Body of pancreas (tissue), 4 donors: ENCODE measurements at regions not wholly inside any gene's neighbourhood (a gene's known extent, or its start where the extent isn't known, plus 50 kb on each side); places are given as distances from the start of the nearest gene placed in this dataset.

ENCODE experiments used
- ATAC-seq: fragments of 150-250 bp; one replicate; pipeline ENCODE4 v1.9.1; 2016
- DNase-seq, 4 donors: peaks; one replicate each; pipeline ENCODE4 v3.0.0-alpha.2; 2019
- H3K27ac ChIP-seq, 4 donors: fragments of 200-600 bp; sonication (generic); 1 replicate in 3 of 4; 2 replicates in 1 of 4; pipeline versions ENCODE4 v1.5.1 to v1.6.1; 2016 to 2019; ENCODE audit warnings: mild to moderate bottlenecking in 1 of 4, mixed read lengths in 1 of 4, moderate library complexity in 1 of 4
- H3K27me3 ChIP-seq, 2 donors: fragments of 200-600 bp; sonication (generic); one replicate each; pipeline ENCODE4 v1.6.0; 2016; ENCODE audit warnings: mild to moderate bottlenecking in 1 of 2
- H3K36me3 ChIP-seq, 2 donors: fragments of 200-600 bp; sonication (generic); replicated peaks in 1 of 2; 2 replicates each; pipeline ENCODE4 v1.5.1; 2016; ENCODE audit warnings: low read depth in 2 of 2; ENCODE audit not compliant: insufficient read depth in 1 of 2
- H3K4me1 ChIP-seq: fragments of 200-600 bp; sonication (generic); one replicate; pipeline ENCODE4 v1.6.0; 2016
- H3K4me3 ChIP-seq, 2 donors: fragments of 200-600 bp; sonication (generic); 1 replicate in 1 of 2; 2 replicates in 1 of 2; pipeline ENCODE4 v1.5.1; 2016 to 2019
- H3K9me3 ChIP-seq, 3 donors: fragments of 200-600 bp; sonication (generic); 1 replicate in 2 of 3; 2 replicates in 1 of 3; pipeline ENCODE4 v1.5.1; 2016
- POLR2A ChIP-seq, 3 donors: fragments of 450-650 bp; IDR thresholded peaks; one replicate each; pipeline ENCODE4 v1.6.1; 2016; ENCODE audit warnings: antibody characterized with exemption in 3 of 3, mild to moderate bottlenecking in 2 of 3
- WGBS, 2 donors: methylation state at CpG; one replicate each; pipeline ENCODE4 v1.1.5; 2017; 5-methylcytosine and 5-hydroxymethylcytosine counted together
- intact Hi-C: fragments of 100-400 bp; cut with DNase I; formaldehyde crosslinking; loops from one replicate; pipeline ENCODE4 v1.15.1; 2023
- TF ChIP-seq, protein P1 (sequence below), 7 experiments: fragments of 450-650 bp in 4 of 7; fragments of 200-600 bp in 3 of 7; sonication (generic) in 3 of 7; IDR thresholded peaks; one replicate each; pipeline ENCODE4 v1.5.1; 2016 to 2019; ENCODE audit warnings: antibody characterized with exemption in 7 of 7

DNA sequence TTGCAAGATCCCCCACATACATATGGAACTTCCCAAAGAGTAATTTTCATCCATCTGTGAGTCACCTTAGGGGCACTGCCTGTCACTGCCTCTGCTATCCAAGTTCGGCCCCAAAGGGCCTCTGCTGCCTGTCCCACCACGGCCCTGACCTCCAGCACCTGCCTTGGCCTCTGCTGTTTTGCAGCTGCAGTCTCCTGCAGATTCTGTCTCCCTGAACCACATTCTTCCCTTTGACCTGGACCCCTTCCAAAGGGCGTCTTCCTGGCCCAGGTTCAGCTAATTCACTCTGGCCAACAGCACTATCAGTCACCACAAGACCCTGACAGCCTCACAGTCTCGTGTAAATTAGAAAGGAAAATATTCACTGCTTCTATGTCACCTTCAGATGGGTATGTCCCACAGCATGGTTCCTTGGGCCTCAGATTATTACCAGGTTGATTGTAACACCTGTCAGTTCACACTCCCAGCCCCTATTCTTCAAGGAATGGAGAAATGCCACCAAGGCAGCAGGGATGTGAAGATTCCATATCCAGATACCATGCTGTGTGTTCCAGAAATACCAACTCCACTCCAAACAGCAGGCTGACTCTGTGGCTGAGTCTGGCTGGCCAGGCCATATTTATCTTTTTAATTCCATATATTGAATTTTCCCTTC is 479.3 kb downstream of the ARHGEF28 start:
- intact Hi-C loops, result no loop called here
- peaks cover 15% of the 10 kb centered on the region for H3K4me1 ChIP-seq
- DNase-seq (peak; percentile 9 to 49 (median 18)), ATAC-seq (no peak)
- H3K9me3 ChIP-seq, result no peaks in the 10 kb centered on the region
- no peaks in the 10 kb centered on the region for H3K27me3 ChIP-seq
- TF ChIP-seq, protein P1, sequence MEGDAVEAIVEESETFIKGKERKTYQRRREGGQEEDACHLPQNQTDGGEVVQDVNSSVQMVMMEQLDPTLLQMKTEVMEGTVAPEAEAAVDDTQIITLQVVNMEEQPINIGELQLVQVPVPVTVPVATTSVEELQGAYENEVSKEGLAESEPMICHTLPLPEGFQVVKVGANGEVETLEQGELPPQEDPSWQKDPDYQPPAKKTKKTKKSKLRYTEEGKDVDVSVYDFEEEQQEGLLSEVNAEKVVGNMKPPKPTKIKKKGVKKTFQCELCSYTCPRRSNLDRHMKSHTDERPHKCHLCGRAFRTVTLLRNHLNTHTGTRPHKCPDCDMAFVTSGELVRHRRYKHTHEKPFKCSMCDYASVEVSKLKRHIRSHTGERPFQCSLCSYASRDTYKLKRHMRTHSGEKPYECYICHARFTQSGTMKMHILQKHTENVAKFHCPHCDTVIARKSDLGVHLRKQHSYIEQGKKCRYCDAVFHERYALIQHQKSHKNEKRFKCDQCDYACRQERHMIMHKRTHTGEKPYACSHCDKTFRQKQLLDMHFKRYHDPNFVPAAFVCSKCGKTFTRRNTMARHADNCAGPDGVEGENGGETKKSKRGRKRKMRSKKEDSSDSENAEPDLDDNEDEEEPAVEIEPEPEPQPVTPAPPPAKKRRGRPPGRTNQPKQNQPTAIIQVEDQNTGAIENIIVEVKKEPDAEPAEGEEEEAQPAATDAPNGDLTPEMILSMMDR (IDR thresholded peaks at IDR 0.05), result no peak
- TF ChIP-seq POLR2A (IDR thresholded peaks at IDR 0.05), result no peak
- WGBS, 2 donors, result 15 to 21% methylated on average over 4 of the region's 4 CpGs
- H3K36me3 ChIP-seq, result no peaks in the 10 kb centered on the region
- no peak overlapping the region for H3K27ac ChIP-seq
- H3K4me3 ChIP-seq, result no peak overlapping the region

DNA sequence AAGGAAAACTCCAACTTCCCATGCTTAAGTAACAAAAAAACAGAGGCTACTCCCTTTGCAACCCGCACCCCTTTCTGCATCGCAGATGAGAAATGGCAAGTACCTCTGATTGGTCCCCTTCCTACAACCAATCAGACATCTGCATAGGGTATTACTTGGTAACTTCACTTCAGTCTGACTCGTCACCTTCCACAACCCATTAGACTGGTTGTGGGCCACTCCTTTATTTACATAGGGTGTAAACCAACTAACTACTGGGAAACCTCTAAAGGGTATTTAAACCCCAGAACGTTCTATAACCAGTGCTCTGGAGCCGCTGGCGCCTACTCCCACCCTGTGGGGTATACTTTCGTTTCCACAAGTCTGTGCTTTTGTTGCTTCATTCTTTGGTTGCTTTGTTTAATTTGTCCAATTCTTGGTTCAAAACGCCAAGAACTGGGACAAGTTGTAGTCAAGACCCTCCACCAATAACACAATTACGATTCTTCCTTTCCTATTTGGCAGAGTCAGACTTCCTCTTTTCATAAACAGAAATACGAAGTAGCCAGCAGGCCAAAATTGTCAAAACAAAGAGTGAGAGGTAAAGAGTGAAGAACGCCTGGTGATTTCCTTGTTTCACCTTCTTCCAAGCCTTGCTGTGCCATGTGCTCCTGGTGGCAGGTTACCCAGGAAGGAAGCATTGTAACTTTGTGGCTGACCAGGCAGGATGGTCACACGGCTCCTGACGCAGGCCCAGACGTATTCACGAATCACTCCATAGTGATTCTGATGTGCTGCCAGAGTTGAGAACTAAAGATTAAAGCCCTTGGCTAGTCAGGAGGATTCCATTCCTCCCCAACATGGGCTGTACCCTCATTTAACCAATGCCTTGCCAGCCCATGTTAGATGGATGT is 477.4 kb downstream of the ARHGEF28 start:
- no peak for DNase-seq
- ATAC-seq, result no peak
- H3K27me3 ChIP-seq, result no peaks in the 10 kb centered on the region
- peaks cover 15% of the 10 kb centered on the region for H3K4me1 ChIP-seq
- no peaks in the 10 kb centered on the region for H3K36me3 ChIP-seq
- no peak overlapping the region for H3K27ac ChIP-seq
- 86% methylated on average over 15 of the region's 15 CpGs for WGBS, 2 donors
- intact Hi-C loops, result no loop called here
- no peak overlapping the region for H3K4me3 ChIP-seq
- H3K9me3 ChIP-seq, result no peaks in the 10 kb centered on the region
- TF ChIP-seq POLR2A (IDR thresholded peaks at IDR 0.05), result no peak
- TF ChIP-seq, protein P1 (IDR thresholded peaks at IDR 0.05), result no peak

DNA sequence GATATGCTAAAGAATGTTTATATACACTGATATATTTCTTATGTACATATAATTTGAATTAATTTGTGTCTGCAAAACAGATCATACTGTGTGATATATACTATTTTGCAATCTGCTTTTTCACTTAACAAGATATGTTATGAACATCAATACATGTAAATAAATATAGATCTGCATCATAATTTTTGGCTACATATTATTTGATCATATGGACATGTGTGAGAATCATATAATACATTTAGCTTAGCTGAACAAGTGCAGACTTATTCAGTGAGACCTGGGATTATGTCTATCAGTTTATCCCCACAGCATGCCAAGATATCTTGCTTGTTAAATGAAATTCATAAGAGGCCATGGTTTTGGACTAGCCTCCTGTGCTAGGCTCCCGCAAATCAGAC is 474.3 kb downstream of the ARHGEF28 start:
- no peaks in the 10 kb centered on the region for H3K27me3 ChIP-seq
- no peaks in the 10 kb centered on the region for H3K9me3 ChIP-seq
- peaks cover 10% of the 10 kb centered on the region for H3K4me1 ChIP-seq
- no peaks in the 10 kb centered on the region for H3K36me3 ChIP-seq
- no peak overlapping the region for H3K4me3 ChIP-seq
- DNase-seq (no peak), ATAC-seq (no peak)
- H3K27ac ChIP-seq, result no peak overlapping the region
- TF ChIP-seq, protein P1 (IDR thresholded peaks at IDR 0.05), result no peak
- no peak for TF ChIP-seq POLR2A (IDR thresholded peaks at IDR 0.05)
- intact Hi-C loops, result no loop called here
- WGBS, 2 donors, result 88 to 100% methylated on average over 1 of the region's 1 CpG

DNA sequence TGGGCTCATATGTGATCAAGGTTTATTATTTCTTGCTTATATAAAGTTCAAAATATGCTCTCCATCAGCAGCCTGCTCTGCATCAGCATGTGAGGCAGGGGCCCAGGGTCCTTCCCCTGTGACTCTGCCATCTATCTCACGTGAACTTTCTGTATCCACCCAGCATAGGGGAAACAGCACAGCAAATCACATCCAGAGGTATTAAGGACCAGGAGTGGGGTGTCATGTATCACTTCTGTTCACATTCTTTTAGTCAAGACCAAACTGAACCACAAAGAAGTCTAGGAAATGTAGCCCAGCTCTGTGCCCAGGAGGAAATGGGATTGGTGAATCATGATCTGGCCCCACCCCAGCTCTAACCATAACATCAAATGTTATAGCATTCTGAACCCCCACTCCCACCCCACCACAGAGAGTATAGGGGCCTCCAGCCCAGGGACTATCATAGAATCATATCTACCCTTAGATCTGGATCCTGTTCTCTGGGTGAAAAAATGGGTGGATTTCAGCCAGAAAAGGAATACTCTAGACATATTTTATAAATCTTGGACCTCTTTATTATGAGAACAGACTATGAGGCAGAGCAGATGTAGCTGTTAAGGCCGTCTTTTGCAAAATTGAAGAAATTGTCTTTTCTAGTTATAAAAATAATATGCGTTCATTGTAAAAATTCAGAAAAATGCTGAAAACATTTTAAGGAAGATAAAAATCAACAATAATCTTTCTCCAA is 473.7 kb downstream of the ARHGEF28 start:
- intact Hi-C loops, result no loop called here
- Histone ChIP-seq H3K27ac (no peak overlapping the region), H3K4me3 (no peak overlapping the region), H3K36me3 (no peaks in the 10 kb centered on the region), H3K4me1 (peaks cover 6% of the 10 kb centered on the region), H3K9me3 (no peaks in the 10 kb centered on the region), H3K27me3 (no peaks in the 10 kb centered on the region)
- ATAC-seq (no peak), DNase-seq (no peak)
- no peak for TF ChIP-seq POLR2A (IDR thresholded peaks at IDR 0.05)
- TF ChIP-seq, protein P1 (IDR thresholded peaks at IDR 0.05), result no peak
- 91 to 93% methylated on average over 3 of the region's 3 CpGs for WGBS, 2 donors
